Endothelial cell of umbilical vein (primary cell): ENCODE measurements at regions not wholly inside any gene's neighbourhood (a gene's known extent, or its start where the extent isn't known, plus 50 kb on each side); places are given as distances from the start of the nearest gene placed in this dataset.

Experiments
- BruUV-seq: library from RNA; stranded (reverse); fragments of 400-500 nt; replicated peaks from 2 replicates; lab custom pipeline; 2021; lab: Mats Ljungman, UMichigan
- CTCF ChIA-PET: fragments of 300-600, 350-600 bp; sonication (Branson Sonifier 250); formaldehyde crosslinking; loops from one replicate; lab custom pipeline; 2021; ENCODE audit warnings: antibody characterized with exemption, inconsistent platforms; lab: Charles Lee
- POLR2A ChIA-PET: fragments of 300-600, 350-600 bp; sonication (Branson Sonifier 250); formaldehyde crosslinking; loops from one replicate; lab custom pipeline; 2021; ENCODE audit warnings: antibody characterized with exemption, inconsistent platforms; lab: Charles Lee
- DNase-seq: peaks from one replicate; pipeline ENCODE4 v3.0.0-alpha.2; 2011; ENCODE audit warnings: low read depth, low spot score
- FAIRE-seq: peaks from 2 replicates; lab custom pipeline; 2011; peaks lifted over from hg19 to GRCh38; lab: Jason Lieb, UNC
- H2AFZ ChIP-seq: 2 replicates; pipeline ENCODE4 v1.6.0; 2012; ENCODE audit warnings: low read depth, low read length, control low read depth, inconsistent platforms
- H3K27ac ChIP-seq: 2 replicates; pipeline ENCODE4 v1.5.1; 2011; ENCODE audit warnings: low read depth, mild to moderate bottlenecking, control low read depth, low read length, moderate library complexity; ENCODE audit not compliant: insufficient read depth
- H3K27me3 ChIP-seq, 2 experiments: 2 replicates each; pipeline versions ENCODE4 v1.6.0 to v1.6.1; 2011; ENCODE audit warnings: low read length in 2 of 2, mixed read lengths in 1 of 2; ENCODE audit not compliant: control insufficient read depth in 2 of 2, insufficient read depth in 2 of 2
- H3K36me3 ChIP-seq, 2 experiments: 2 replicates in 1 of 2; 3 replicates in 1 of 2; pipeline ENCODE4 v1.5.1; 2011; ENCODE audit warnings: low read length in 2 of 2, mild to moderate bottlenecking in 1 of 2, moderate library complexity in 1 of 2; ENCODE audit not compliant: control insufficient read depth in 2 of 2, insufficient read depth in 2 of 2; ENCODE audit errors: extremely low read depth in 1 of 2
- H3K4me1 ChIP-seq: 3 replicates; pipeline ENCODE4 v1.5.1; 2011; ENCODE audit warnings: mild to moderate bottlenecking, low read length; ENCODE audit not compliant: control insufficient read depth, insufficient read depth; ENCODE audit errors: extremely low read depth
- H3K4me2 ChIP-seq: 2 replicates; pipeline ENCODE4 v1.6.1; 2011; ENCODE audit warnings: low read length, control low read depth, mixed read lengths; ENCODE audit not compliant: insufficient read depth
- H3K4me3 ChIP-seq, 3 experiments: fragments of 200-600 bp in 1 of 3; sonication (generic), shearing (Covaris generic) in 1 of 3; replicated peaks in 1 of 3; 2 replicates each; pipeline ENCODE4 v1.5.1; 2011 to 2016; ENCODE audit warnings: control low read depth in 3 of 3, low read length in 3 of 3, mild to moderate bottlenecking in 2 of 3, inconsistent platforms in 1 of 3, low read depth in 1 of 3, moderate library complexity in 1 of 3; ENCODE audit not compliant: insufficient read depth in 1 of 3
- H3K79me2 ChIP-seq: 2 replicates; pipeline ENCODE4 v1.6.0; 2012; ENCODE audit warnings: low read length, inconsistent platforms; ENCODE audit not compliant: control insufficient read depth, insufficient read depth
- H3K9ac ChIP-seq: replicated peaks from 2 replicates; pipeline ENCODE3; 2011; ENCODE audit warnings: low read length, control low read depth; ENCODE audit not compliant: insufficient read depth; ENCODE audit errors: extremely low read depth
- H3K9me1 ChIP-seq: replicated peaks from 3 replicates; pipeline ENCODE4 v1.6.0; 2011; ENCODE audit warnings: mild to moderate bottlenecking, low read length; ENCODE audit not compliant: control insufficient read depth, insufficient read depth; ENCODE audit errors: extremely low read depth
- H3K9me3 ChIP-seq: replicated peaks from 2 replicates; pipeline ENCODE4 v1.5.1; 2012; ENCODE audit warnings: low read length, inconsistent platforms; ENCODE audit not compliant: control insufficient read depth, insufficient read depth
- H4K20me1 ChIP-seq: replicated peaks from 2 replicates; pipeline ENCODE3; 2011; ENCODE audit warnings: mild to moderate bottlenecking, low read length; ENCODE audit not compliant: control insufficient read depth, insufficient read depth; ENCODE audit errors: extremely low read depth
- EZH2 ChIP-seq: IDR thresholded peaks from 2 replicates; pipeline ENCODE4 v1.6.1; 2012; ENCODE audit warnings: borderline replicate concordance, low read depth, mild to moderate bottlenecking, moderate library complexity, low read length, inconsistent platforms; ENCODE audit not compliant: severe bottlenecking
- FOS ChIP-seq: IDR thresholded peaks from 2 replicates; pipeline ENCODE4 v1.6.1; 2011; ENCODE audit warnings: mild to moderate bottlenecking, low read length, moderate library complexity, borderline replicate concordance; ENCODE audit not compliant: insufficient read depth
- GATA2 ChIP-seq: IDR thresholded peaks from 2 replicates; pipeline ENCODE4 v1.7.0; 2011; ENCODE audit warnings: low read depth, mild to moderate bottlenecking, moderate library complexity, mixed read lengths, low read length; ENCODE audit not compliant: insufficient read length, insufficient read depth
- JUN ChIP-seq: IDR thresholded peaks from 2 replicates; pipeline ENCODE4 v1.6.1; 2011; ENCODE audit warnings: borderline replicate concordance, low read depth; ENCODE audit not compliant: insufficient read length, insufficient read depth
- MYC ChIP-seq: IDR thresholded peaks from one replicate; pipeline ENCODE4 v1.6.1; 2011; ENCODE audit warnings: mild to moderate bottlenecking, low read depth, low read length
- POLR2A ChIP-seq: IDR thresholded peaks from 2 replicates; pipeline ENCODE4 v1.6.1; 2012; ENCODE audit warnings: low read depth, mild to moderate bottlenecking, control low read depth, low read length
- POLR2AphosphoS5 ChIP-seq: IDR thresholded peaks from 2 replicates; pipeline ENCODE4 v1.6.1; 2012; ENCODE audit warnings: low read depth, mild to moderate bottlenecking, control low read depth, low read length, moderate library complexity; ENCODE audit not compliant: insufficient read depth
- dilution Hi-C: fragments of 300-500 bp; cut with MboI; formaldehyde crosslinking; loops from one replicate; pipeline ENCODE4 v1.15.0; 2019; ENCODE audit warnings: low sequenced_read_pairs; ENCODE audit not compliant: extremely low pct_ligation_motif_present
- intact Hi-C: fragments of 100-400 bp; cut with micrococcal nuclease; formaldehyde crosslinking; loops from one replicate; pipeline ENCODE4 v1.10.0; 2022
- TF ChIP-seq, protein P1 (sequence below): IDR thresholded peaks from 2 replicates; pipeline ENCODE4 v1.6.1; 2011; ENCODE audit not compliant: insufficient read depth, insufficient read length
- TF ChIP-seq, protein P2 (sequence below), 2 donors: IDR thresholded peaks; 1 replicate in 1 of 2; 2 replicates in 1 of 2; pipeline ENCODE4 v1.5.1; 2011; ENCODE audit warnings: low read length in 2 of 2, mild to moderate bottlenecking in 2 of 2, moderate library complexity in 2 of 2, control low read depth in 1 of 2, inconsistent platforms in 1 of 2, low read depth in 1 of 2; ENCODE audit not compliant: insufficient read depth in 1 of 2; ENCODE audit errors: extremely low read depth in 1 of 2

DNA sequence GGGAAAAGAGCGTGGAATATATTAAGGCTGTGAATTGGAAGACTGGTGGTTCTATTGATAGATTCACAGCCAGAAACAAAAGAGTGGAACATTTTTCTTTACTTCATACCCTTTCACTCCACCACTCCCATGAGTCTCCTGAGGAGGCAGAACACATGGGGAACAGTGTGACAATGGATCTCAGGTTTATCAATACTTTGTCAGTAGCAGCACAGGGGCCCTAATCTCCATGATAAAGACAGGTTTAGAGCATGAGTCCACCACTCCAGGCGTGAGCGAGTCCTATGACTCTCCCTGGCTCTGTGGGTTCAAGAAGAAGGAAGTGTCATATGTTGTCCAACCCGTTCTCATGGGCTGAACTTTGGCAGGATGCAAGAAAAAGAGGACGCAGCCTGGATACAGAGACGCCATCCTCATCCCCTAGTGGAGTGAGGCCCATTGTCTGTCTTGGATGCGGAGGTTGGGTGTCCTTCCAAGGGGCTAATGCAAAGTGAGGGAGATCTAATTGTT is 361.2 kb downstream of the TMEM114 start:
- CTCF ChIA-PET: no interaction called here
- dilution Hi-C loops: no loop called here
- intact Hi-C loops: no loop called here

More for the DNA sequence above, 361.2 kb downstream of the TMEM114 start:
- H4K20me1 ChIP-seq: no peaks in the 10 kb centered on the region
- DNase-seq: no peak
- H3K9me3 ChIP-seq: peaks cover 7% of the 10 kb centered on the region
- no peaks in the 10 kb centered on the region for H3K9me1 ChIP-seq
- H3K36me3 ChIP-seq: no peaks in the 10 kb centered on the region
- H3K27ac ChIP-seq: no peak overlapping the region
- H3K27me3 ChIP-seq: no peaks in the 10 kb centered on the region
- FAIRE-seq: no peak
- TF ChIP-seq, protein P1, sequence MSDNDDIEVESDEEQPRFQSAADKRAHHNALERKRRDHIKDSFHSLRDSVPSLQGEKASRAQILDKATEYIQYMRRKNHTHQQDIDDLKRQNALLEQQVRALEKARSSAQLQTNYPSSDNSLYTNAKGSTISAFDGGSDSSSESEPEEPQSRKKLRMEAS: no peak
- TF ChIP-seq JUN (no peak), EZH2 (no peak), GATA2 (no peak), FOS (no peak), POLR2A (no peak), MYC (no peak), POLR2AphosphoS5 (no peak)
- TF ChIP-seq, protein P2, sequence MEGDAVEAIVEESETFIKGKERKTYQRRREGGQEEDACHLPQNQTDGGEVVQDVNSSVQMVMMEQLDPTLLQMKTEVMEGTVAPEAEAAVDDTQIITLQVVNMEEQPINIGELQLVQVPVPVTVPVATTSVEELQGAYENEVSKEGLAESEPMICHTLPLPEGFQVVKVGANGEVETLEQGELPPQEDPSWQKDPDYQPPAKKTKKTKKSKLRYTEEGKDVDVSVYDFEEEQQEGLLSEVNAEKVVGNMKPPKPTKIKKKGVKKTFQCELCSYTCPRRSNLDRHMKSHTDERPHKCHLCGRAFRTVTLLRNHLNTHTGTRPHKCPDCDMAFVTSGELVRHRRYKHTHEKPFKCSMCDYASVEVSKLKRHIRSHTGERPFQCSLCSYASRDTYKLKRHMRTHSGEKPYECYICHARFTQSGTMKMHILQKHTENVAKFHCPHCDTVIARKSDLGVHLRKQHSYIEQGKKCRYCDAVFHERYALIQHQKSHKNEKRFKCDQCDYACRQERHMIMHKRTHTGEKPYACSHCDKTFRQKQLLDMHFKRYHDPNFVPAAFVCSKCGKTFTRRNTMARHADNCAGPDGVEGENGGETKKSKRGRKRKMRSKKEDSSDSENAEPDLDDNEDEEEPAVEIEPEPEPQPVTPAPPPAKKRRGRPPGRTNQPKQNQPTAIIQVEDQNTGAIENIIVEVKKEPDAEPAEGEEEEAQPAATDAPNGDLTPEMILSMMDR (IDR thresholded peaks at IDR 0.05; ENCODE audit: extremely low read depth in 1 of 2, insufficient read depth in 1 of 2, low read depth in 1 of 2, low read length in 2 of 2): no peak
- BruUV-seq: no TSS peak
- H3K4me3 ChIP-seq: no peak overlapping the region
- H2AFZ ChIP-seq: no peak overlapping the region
- no peak overlapping the region for H3K4me2 ChIP-seq
- no peaks in the 10 kb centered on the region for H3K79me2 ChIP-seq
- POLR2A ChIA-PET: no interaction called here
- no peak overlapping the region for H3K9ac ChIP-seq
- no peaks in the 10 kb centered on the region for H3K4me1 ChIP-seq
